Cardiac fibroblast (primary cell): ENCODE measurements at regions not wholly inside any gene's neighbourhood (a gene's known extent, or its start where the extent isn't known, plus 50 kb on each side); places are given as distances from the start of the nearest gene placed in this dataset.
A peak's percentile ranks its signal among the peaks of the same experiment; 100 is the strongest.

Experiments
- DNase-seq, 2 donors: peaks; one replicate each; pipeline versions ENCODE4 v3.0.0 to v3.0.0-alpha.2; 2010; ENCODE audit warnings: low read depth in 2 of 2
- H3K4me3 ChIP-seq, 2 donors: replicated peaks in 1 of 2; 1 replicate in 1 of 2; 2 replicates in 1 of 2; pipeline ENCODE4 v1.5.1; 2011; ENCODE audit warnings: low read depth in 2 of 2, low read length in 2 of 2, mild to moderate bottlenecking in 2 of 2, moderate library complexity in 1 of 2
- TF ChIP-seq, protein P1 (sequence below): IDR thresholded peaks from one replicate; pipeline ENCODE4 v1.5.1; 2011; ENCODE audit warnings: low read depth, mild to moderate bottlenecking, low read length, inconsistent platforms

GRCh38 chr2:200081236-200081635, 125.9 kb downstream of the MAIP1 start:
- DNase-seq: no peak
- TF ChIP-seq, protein P1, sequence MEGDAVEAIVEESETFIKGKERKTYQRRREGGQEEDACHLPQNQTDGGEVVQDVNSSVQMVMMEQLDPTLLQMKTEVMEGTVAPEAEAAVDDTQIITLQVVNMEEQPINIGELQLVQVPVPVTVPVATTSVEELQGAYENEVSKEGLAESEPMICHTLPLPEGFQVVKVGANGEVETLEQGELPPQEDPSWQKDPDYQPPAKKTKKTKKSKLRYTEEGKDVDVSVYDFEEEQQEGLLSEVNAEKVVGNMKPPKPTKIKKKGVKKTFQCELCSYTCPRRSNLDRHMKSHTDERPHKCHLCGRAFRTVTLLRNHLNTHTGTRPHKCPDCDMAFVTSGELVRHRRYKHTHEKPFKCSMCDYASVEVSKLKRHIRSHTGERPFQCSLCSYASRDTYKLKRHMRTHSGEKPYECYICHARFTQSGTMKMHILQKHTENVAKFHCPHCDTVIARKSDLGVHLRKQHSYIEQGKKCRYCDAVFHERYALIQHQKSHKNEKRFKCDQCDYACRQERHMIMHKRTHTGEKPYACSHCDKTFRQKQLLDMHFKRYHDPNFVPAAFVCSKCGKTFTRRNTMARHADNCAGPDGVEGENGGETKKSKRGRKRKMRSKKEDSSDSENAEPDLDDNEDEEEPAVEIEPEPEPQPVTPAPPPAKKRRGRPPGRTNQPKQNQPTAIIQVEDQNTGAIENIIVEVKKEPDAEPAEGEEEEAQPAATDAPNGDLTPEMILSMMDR: no peak
- H3K4me3 ChIP-seq: no peak overlapping the region

DNA sequence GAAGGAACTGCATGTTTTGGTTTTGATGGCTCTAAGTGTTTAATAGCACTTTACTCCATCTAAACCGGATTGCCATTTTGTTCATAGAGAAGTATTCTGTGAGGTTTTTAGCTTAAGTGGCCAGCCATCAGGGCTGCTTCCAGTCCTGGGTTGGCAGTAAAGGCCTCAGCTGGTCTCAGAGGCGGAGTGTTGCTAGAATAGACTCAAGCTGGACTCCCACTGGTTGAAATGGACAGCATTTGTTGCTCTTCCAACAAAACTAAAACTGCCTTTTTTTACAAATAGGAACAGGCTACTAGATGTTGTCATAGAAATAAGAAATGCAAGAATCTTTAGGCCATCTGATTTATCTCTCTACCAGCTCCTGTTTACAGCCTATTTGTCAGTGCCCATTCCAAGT, 126.4 kb downstream of the MAIP1 start:
- H3K4me3 ChIP-seq: no peak overlapping the region
- TF ChIP-seq, protein P1: no peak
- no peak for DNase-seq

- TF ChIP-seq, protein P1: no peak
- H3K4me3 ChIP-seq: no peak overlapping the region
- no peak for DNase-seq
These were observed 128.7 kb downstream of the MAIP1 start for GRCh38 chr2:200084036-200084435.

GRCh38 chr2:200086911-200087310, 131.5 kb downstream of the MAIP1 start:
- no peak overlapping the region for H3K4me3 ChIP-seq
- TF ChIP-seq, protein P1: no peak
- no peak for DNase-seq

GRCh38 chr2:200087451-200087850, 132.1 kb downstream of the MAIP1 start:
- DNase-seq: no peak
- H3K4me3 ChIP-seq: no peak overlapping the region
- TF ChIP-seq, protein P1: no peak

DNA sequence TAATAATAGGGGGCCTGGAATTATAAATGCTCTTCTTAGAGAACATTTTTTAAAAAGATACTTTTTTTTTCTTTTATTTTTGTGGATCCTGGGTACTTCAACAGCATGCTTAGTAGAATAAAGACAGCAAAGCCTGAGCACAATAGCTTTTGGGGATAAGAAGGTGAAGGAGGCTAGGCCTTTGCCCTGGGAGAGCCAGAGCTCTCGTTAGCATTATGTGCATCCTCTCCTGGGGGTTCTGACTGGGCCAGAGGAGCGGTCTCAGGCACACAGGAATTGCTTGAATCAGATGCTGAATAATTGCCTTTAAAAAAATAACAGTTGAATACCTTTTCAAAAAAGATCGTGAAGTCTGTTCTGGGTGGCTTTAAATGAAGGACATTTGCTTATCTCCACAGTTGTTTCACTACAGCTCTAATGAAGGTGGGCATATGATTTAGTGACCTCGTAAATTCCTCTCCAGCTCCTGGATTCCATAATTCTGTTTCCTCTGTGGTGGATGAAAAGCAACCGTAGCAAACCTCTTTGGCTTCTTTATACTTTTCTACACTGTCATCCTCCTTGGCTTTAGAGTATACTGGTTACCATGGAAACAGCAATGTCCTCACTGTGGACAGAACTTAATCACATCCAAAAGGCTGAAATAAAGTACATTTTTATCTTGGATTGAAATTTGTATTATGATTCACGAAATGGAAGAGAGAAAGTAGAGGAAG, 133.8 kb downstream of the MAIP1 start:
- DNase-seq: peak; percentile 25 to 38
- H3K4me3 ChIP-seq: no peak overlapping the region
- TF ChIP-seq, protein P1: no peak

DNA sequence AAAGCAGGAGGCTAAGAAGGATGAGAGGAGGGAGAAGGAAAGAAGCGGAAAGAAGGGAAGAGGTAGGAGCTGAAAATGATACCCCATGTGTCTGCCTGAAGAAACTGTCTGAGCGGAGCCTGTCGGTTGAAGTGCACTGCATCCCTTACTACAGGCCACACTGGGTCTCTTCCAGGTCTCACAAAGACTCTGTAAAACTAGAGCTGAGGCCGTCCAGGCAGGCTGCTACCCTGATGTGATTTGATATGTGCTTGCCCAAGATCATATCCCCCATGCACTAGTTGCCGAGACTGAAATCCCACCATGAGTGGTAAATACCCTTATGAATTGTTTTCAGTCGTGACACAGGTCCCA, 134.4 kb downstream of the MAIP1 start:
- TF ChIP-seq, protein P1: no peak
- no peak for DNase-seq
- no peak overlapping the region for H3K4me3 ChIP-seq
